ENCODE measurements at regions not wholly inside any gene's neighbourhood (a gene's known extent, or its start where the extent isn't known, plus 50 kb on each side); places are given as distances from the start of the nearest gene placed in this dataset.

- no peak for DNase-seq
Observed at GRCh38 chr9:75691408-75691807, 199.1 kb upstream of the PCSK5 start.

- no peak for DNase-seq
Observed at GRCh38 chr9:75692309-75692708, 198.2 kb upstream of the PCSK5 start.

- no peak for DNase-seq
Observed at GRCh38 chr9:75695921-75696320, 194.6 kb upstream of the PCSK5 start.

GRCh38 chr9:75699017-75699416 is 191.5 kb upstream of the PCSK5 start:
- DNase-seq = no peak

DNA sequence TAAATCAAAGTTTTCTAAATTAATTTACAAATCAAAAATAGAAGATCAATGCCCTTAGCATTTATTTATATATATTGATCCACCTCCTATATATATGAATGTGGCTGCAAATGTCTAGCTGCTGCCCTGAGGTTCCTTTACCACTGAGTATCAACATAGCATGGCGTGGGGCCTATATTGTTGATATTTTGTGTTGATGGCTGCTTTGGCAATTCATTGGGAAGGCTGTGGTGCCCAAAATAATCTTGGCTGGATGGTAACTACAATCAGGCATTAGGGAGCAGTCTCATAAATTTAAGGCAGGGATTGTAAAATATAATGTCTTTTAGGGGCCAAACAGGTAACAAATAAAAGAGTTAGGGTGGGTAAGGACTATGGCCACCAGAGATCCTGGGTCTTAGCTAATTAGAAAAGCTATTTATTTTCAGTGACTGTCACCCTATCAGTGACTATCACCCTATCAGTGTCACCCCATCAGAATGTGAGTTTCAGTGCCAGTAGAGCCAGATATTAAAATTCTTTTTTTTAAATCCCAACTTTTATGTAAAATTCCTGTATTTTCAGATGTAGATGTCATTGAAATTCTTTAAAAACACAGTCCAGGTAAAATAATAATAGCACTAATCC is 190.7 kb upstream of the PCSK5 start:
- DNase-seq = no peak

DNA sequence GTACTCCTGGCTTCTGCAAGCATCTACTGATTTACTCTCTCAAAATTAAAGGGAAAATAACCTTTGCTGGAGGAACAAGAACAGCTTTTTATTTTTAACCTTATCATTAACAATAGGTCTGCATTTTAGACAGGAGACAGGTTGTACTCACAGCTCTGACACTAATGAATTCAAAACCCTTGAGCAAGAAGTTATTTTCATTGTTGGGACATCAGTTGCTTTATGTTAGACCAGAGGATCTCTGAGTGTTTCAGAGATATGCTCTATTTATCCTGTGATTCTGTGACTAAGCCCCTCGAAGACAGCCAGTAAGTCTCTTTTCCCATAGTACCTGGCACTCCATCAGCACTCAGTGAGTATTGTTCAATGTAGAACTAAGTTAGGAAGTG is 190.2 kb upstream of the PCSK5 start:
- DNase-seq = no peak

GRCh38 chr9:75707191-75707590 is 183.3 kb upstream of the PCSK5 start:
- no peak for DNase-seq

DNA sequence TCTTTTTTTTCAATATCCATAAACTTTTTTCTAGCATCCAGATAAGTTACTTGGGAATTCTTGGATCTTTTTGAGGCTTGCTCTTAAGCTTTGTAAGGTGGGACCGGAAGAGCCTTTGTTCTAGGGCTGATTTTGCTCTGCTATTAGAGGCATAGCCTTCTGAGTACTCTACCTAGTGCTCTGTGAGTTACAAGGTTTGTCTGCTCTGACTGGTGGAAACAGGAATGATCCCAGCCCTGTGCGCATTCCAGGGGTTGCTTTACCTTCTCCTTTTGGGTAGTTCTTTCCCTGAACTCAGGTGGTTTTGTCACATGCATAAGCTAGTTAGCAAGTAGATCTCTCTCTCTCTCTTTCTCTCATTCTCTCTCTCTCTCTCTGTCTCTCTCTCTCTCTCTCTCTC is 180.8 kb upstream of the PCSK5 start:
- DNase-seq = no peak

DNA sequence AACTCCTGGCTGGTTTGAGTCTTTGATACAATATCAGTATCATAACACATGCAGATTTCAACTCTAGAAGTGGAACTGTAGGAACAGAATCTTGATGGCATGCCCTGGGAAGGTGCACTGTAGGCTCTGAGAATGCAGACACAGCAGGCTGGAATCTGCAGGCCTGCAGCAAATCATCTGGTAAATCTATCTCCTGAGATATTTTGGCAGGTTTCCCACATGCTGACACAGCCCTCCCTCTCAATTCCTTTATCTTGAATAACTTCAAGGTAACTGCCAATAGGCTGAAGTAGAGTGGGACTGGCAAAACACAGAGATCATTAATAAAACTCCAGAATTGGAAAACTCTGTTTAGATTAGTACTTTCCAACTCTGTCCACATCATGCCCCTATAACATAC is 177.8 kb upstream of the PCSK5 start:
- DNase-seq = no peak

DNA sequence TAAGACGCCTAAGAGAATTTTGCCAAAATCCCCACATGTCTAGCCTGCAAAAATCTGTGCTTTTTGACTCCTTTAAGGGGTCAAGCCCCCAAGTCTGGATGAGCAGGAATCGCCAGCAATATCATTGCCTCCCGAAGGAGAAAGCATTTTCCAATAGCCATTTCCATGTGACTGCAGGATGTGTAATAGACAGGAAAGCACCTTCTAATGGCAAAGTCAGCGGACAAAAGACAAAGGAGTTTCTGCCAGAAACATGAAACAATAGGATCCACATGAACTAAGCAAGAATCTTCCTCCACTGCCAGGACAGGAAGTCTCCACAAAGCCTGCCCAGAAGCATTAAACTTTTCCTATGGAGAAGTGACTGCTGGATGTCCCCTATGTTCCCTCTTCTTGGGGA is 177.1 kb upstream of the PCSK5 start:
- DNase-seq = no peak

- no peak for DNase-seq
Observed at GRCh38 chr9:75715360-75715759, 175.1 kb upstream of the PCSK5 start.

GRCh38 chr9:75718677-75719076 is 171.8 kb upstream of the PCSK5 start:
- DNase-seq = no peak

DNA sequence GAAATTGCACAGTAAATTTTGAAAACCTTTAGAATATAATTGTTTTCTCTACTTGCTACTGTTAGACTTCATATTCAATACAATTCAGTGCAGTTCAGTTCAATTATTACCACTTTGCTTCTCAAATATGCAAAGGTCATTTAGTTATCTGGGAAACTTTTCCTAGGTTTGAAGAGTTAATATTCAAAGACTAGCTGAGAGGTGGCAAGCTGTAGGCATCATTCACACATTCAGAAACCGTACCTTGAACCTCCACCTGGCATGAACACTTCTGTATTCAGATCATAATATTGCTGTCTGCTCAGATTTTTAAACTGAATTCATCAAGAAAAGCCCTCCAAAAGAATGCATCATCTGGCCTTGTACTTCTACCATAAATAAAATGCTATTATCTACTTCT is 162.1 kb upstream of the PCSK5 start:
- no peak for DNase-seq

- no peak for DNase-seq
Observed at GRCh38 chr9:75734802-75735201, 155.7 kb upstream of the PCSK5 start.

DNA sequence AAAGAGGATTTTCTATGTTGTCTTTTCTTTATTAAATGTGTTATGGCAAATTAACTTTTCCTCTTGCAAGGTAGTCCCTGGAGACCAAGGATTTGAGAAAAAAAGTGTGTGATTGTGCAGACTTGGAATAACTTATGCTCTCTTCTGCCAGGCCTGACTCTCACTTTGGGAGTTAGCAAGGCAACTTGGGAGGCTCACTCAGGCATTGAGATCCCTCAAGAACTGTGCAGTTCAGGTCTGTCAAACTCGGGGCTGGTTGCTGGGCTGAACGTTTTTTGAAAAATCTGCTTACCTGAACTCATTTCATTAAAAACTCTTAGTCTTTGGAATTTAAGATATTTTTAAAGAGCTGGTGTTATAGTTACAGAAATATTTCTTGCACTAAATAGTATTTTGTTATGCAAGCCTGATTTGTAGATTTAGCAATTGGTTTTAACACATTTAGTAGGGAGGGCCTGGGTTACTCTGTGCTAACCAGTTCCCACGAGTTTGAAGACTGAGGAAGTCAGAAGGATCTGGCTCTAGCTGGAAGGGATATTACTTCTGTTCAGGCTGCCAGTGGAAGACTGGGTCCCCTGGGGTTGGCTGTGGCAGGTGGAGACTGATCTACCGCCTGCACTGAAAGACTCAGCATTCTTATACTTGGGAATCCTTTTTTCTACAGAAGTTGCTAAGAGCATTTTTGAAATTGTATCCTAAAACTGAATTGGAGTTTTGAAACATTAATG is 150.4 kb upstream of the PCSK5 start:
- no peak for DNase-seq

GRCh38 chr9:75743855-75744254 is 146.6 kb upstream of the PCSK5 start:
- no peak for DNase-seq

- no peak for DNase-seq
Observed at GRCh38 chr9:75754080-75754479, 136.4 kb upstream of the PCSK5 start.

DNA sequence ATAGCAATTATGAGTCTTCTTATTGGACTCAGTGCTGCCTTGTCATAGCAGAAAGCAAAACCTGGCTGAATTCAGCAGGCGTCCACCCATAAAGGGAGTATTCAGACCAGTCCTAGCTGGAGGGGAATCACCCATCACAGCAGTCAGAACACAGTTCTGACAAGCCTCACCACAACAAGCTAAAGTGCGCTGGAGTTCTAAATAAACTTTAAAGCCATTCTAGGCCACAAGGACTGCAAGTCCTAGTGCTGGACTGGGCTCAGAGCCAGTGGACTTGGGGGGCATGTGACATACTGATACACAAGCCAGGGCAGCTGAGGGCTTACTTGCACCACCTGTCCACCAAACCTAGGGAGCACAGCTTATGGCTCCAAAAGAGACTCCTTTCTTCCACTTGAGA is 115.3 kb upstream of the PCSK5 start:
- no peak for DNase-seq

GRCh38 chr9:75775966-75776691 is 114.3 kb upstream of the PCSK5 start:
- DNase-seq = no peak

DNA sequence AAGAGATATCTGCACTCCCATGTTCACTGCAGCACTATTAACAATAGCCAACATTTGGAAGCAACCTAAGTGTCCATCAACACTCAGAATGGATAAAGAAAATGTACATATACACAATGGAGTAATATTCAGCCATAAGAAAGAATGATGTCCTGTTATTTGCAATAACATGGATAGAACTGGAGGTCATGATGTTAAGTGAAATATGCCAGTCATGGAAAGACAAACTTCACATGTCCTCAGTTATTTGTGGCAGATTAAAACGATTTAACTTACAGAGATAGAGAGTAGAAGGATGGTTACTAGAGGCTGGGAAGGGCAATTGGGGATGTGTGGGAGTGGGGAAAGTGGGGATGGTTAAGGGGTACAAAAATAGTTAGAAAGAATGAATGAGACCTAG is 110.3 kb upstream of the PCSK5 start:
- no peak for DNase-seq

DNA sequence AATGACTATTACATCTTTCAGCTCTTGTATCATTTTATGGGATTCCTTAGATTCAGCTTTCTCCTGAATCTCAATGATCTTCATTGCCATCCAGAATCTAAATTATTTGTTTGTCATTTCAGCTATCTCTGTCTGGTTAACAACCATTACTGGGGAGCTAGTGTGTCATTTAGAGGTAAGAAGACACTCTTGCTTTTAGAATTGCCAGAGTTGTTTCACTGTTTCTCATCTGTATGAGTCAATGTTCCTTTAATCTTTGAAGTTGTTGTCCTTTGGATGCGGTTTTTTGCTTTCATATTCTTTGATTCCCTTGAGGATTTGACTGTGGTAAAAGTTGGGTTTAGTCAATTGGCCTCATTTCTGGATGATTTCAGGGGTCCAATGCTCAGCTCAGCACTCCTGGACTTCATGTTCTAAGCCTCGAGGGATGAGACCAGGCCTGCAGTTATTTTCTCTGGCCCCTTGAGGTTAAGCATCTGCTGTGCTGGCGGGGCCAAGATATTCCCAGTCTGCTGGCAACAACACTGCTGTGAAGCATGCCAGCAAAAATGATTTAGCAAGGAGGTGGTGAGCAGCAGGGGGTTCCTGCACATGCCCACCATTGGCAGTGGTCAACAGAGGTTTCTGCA is 102.4 kb upstream of the PCSK5 start:
- no peak for DNase-seq

- DNase-seq = no peak
Observed at GRCh38 chr9:75797085-75797580, 93.3 kb upstream of the PCSK5 start.

- no peak for DNase-seq
Observed at GRCh38 chr9:75798505-75798904, 92.0 kb upstream of the PCSK5 start.

DNA sequence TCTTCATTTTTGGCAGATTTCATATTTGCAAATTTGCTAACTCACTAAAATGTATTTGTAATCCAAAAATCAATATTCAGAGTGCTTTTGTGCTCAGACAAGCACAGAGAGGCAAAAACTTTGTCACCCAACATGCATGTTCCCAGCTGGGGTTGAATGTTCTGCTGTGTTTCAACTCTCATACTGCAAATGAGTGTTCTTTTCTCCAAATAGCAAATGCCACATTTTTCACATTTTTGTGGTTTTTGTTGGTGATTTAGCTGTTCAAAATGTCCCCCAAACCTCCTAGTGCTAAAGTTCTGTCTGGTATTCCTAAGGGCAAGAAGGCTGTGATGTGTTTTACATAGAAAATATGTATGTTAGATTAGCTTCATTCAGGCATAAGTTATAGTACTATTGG is 87.3 kb upstream of the PCSK5 start:
- DNase-seq = no peak
